Ishikawa (cell line): ENCODE measurements at regions not wholly inside any gene's neighbourhood (a gene's known extent, or its start where the extent isn't known, plus 50 kb on each side); places are given as distances from the start of the nearest gene placed in this dataset.

Experiments used
- CEBPB ChIP-seq: IDR thresholded peaks from 2 replicates; pipeline ENCODE4 v1.6.1; 2012
- CREB1 ChIP-seq: IDR thresholded peaks from 2 replicates; pipeline ENCODE4 v1.6.1; 2012; ENCODE audit warnings: low read depth
- EGR1 ChIP-seq: IDR thresholded peaks from 2 replicates; pipeline ENCODE4 v1.6.1; 2012
- EP300 ChIP-seq: IDR thresholded peaks from 2 replicates; pipeline ENCODE4 v1.6.1; 2012; ENCODE audit warnings: borderline replicate concordance
- FOXM1 ChIP-seq: IDR thresholded peaks from 2 replicates; pipeline ENCODE4 v1.6.1; 2012; ENCODE audit warnings: low read depth, borderline replicate concordance
- NFIC ChIP-seq: IDR thresholded peaks from 2 replicates; pipeline ENCODE4 v1.6.1; 2012
- RAD21 ChIP-seq: IDR thresholded peaks from 2 replicates; pipeline ENCODE4 v1.6.1; 2012; ENCODE audit warnings: low read depth
- TAF1 ChIP-seq: IDR thresholded peaks from 2 replicates; pipeline ENCODE4 v1.6.1; 2012; ENCODE audit warnings: low read depth, mild to moderate bottlenecking
- TCF12 ChIP-seq: IDR thresholded peaks from 2 replicates; pipeline ENCODE4 v1.6.1; 2012; ENCODE audit warnings: low read depth
- TEAD4 ChIP-seq: IDR thresholded peaks from 2 replicates; pipeline ENCODE4 v1.6.1; 2012
- YY1 ChIP-seq: IDR thresholded peaks from 2 replicates; pipeline ENCODE4 v1.6.1; 2012; ENCODE audit warnings: low read depth
- ZBTB7A ChIP-seq: IDR thresholded peaks from 2 replicates; pipeline ENCODE4 v1.6.1; 2012; ENCODE audit warnings: low read depth
- TF ChIP-seq, protein P1 (sequence below): IDR thresholded peaks from 2 replicates; pipeline ENCODE4 v1.6.1; 2012; ENCODE audit warnings: low read depth, mild to moderate bottlenecking
- TF ChIP-seq, protein P2 (sequence below): IDR thresholded peaks from 2 replicates; pipeline ENCODE4 v1.6.1; 2012
- TF ChIP-seq, protein P3 (sequence below): IDR thresholded peaks from 2 replicates; pipeline ENCODE4 v1.6.1; 2012

DNA sequence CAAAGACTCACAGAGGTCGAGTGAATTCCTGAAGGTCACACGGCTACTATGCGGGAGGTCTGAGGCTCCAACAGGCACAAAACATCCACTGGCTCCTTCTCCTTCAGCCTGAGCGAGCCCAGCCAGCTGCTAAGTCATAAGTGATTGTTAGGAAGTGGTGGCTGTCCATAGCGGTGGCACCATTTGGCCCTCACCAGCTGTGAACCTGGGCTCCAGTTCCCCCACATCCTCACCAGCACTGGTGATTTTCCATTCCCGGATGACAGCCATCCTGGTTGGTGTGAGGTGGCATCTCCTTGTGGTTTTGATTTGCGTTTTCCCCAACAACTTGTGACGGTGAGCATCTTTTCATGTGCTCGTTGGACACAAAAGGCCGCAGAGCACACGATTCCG is 302.8 kb downstream of the FOXL1 start:
- TF ChIP-seq ZBTB7A (no peak), CEBPB (no peak), EP300 (no peak), CREB1 (no peak), TCF12 (no peak), TAF1 (no peak), FOXM1 (no peak), TEAD4 (no peak), EGR1 (no peak), YY1 (no peak), NFIC (no peak)
- TF ChIP-seq, protein P1, sequence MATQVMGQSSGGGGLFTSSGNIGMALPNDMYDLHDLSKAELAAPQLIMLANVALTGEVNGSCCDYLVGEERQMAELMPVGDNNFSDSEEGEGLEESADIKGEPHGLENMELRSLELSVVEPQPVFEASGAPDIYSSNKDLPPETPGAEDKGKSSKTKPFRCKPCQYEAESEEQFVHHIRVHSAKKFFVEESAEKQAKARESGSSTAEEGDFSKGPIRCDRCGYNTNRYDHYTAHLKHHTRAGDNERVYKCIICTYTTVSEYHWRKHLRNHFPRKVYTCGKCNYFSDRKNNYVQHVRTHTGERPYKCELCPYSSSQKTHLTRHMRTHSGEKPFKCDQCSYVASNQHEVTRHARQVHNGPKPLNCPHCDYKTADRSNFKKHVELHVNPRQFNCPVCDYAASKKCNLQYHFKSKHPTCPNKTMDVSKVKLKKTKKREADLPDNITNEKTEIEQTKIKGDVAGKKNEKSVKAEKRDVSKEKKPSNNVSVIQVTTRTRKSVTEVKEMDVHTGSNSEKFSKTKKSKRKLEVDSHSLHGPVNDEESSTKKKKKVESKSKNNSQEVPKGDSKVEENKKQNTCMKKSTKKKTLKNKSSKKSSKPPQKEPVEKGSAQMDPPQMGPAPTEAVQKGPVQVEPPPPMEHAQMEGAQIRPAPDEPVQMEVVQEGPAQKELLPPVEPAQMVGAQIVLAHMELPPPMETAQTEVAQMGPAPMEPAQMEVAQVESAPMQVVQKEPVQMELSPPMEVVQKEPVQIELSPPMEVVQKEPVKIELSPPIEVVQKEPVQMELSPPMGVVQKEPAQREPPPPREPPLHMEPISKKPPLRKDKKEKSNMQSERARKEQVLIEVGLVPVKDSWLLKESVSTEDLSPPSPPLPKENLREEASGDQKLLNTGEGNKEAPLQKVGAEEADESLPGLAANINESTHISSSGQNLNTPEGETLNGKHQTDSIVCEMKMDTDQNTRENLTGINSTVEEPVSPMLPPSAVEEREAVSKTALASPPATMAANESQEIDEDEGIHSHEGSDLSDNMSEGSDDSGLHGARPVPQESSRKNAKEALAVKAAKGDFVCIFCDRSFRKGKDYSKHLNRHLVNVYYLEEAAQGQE: no peak
- TF ChIP-seq, protein P2, sequence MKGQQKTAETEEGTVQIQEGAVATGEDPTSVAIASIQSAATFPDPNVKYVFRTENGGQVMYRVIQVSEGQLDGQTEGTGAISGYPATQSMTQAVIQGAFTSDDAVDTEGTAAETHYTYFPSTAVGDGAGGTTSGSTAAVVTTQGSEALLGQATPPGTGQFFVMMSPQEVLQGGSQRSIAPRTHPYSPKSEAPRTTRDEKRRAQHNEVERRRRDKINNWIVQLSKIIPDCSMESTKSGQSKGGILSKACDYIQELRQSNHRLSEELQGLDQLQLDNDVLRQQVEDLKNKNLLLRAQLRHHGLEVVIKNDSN: no peak
- TF ChIP-seq, protein P3, sequence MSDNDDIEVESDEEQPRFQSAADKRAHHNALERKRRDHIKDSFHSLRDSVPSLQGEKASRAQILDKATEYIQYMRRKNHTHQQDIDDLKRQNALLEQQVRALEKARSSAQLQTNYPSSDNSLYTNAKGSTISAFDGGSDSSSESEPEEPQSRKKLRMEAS: no peak

DNA sequence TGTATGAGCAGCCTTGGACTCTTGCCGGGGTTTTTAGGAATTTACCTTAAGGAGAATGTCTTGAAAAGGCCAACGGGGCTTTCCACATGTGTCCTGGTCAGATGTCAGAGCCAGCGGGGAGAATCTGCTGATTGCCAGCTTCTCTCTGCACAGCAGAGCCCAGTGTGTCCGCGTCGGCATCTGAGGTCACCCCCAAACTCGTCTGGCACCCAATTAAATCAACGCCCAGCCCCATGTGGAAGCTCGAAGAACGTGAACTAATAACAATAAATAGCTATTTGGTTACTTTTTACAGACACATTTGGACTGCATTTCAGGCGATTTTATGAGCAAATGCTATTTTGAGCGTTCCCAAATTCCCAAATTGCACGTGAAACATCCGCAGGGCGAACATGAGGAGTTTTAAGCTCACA is 303.5 kb downstream of the FOXL1 start:
- TF ChIP-seq, protein P2: no peak
- TF ChIP-seq EGR1: no peak
- no peak for TF ChIP-seq ZBTB7A
- TF ChIP-seq TAF1: no peak
- TF ChIP-seq, protein P3: no peak
- TF ChIP-seq FOXM1: no peak
- no peak for TF ChIP-seq NFIC
- no peak for TF ChIP-seq CEBPB
- TF ChIP-seq TCF12: no peak
- TF ChIP-seq RAD21: no peak
- TF ChIP-seq, protein P1: no peak
- no peak for TF ChIP-seq EP300
- no peak for TF ChIP-seq TEAD4
- no peak for TF ChIP-seq CREB1
- TF ChIP-seq YY1: no peak

DNA sequence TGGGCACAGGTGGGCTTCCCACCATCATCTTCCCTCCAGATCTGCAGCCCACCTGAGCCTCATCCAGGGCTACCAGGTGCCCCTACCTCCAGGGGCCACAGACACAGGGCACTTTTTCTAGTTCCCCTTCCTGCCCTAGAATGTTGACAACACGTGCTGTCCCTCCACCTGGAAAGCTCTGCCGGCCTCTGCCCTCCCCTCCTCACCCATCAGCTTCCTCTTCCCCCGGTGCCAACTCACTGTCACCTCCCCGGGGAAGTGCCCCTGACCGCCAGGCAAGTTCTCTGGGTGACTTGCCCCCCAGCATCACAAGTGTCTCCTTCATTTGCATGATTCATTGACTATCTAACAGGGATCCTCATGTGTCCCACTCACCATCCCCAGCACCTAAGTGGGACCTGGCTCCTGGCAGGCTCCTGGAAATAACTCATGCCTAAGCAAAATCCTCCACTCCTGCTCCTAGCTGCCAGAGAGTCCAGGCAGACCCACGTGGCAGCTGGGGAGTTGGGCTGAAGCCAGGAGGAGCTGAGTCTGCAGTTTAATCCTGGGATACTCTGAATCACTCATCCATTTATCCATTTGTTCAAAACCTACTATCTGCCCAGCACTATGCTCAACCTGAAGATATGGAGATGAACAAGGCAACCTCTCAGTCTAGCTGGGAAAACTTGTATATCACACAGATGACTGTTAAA is 304.4 kb downstream of the FOXL1 start:
- TF ChIP-seq CEBPB (no peak), RAD21 (no peak), EP300 (no peak), TCF12 (no peak), YY1 (no peak), NFIC (no peak), ZBTB7A (no peak), TEAD4 (no peak), FOXM1 (no peak), CREB1 (no peak), TAF1 (no peak), EGR1 (no peak)
- TF ChIP-seq, protein P1: no peak
- TF ChIP-seq, protein P2: no peak
- TF ChIP-seq, protein P3: no peak
